MM.1S (cell line): ENCODE measurements at regions not wholly inside any gene's neighbourhood (a gene's known extent, or its start where the extent isn't known, plus 50 kb on each side); places are given as distances from the start of the nearest gene placed in this dataset.

Experiments
- DNase-seq: peaks from one replicate; pipeline ENCODE4 v3.0.0-alpha.2; 2015
- H2AFZ ChIP-seq: fragments of 300-600 bp; sonication (generic); 2 replicates; pipeline ENCODE4 v1.6.0; 2016; ENCODE audit warnings: antibody characterized with exemption, low read length
- H3F3A ChIP-seq: fragments of 300-600 bp; sonication (generic); 2 replicates; pipeline ENCODE4 v1.6.1; 2016; ENCODE audit warnings: mild to moderate bottlenecking, antibody characterized with exemption, low read length, moderate library complexity, mixed read lengths; ENCODE audit not compliant: insufficient read depth
- H3K27ac ChIP-seq: fragments of 300-600 bp; sonication (generic); 2 replicates; pipeline ENCODE4 v1.5.1; 2016; ENCODE audit warnings: mild to moderate bottlenecking, low read length
- H3K27me3 ChIP-seq: fragments of 300-600 bp; sonication (generic); replicated peaks from 2 replicates; pipeline ENCODE4 v1.6.0; 2016; ENCODE audit warnings: low read length; ENCODE audit not compliant: insufficient read depth
- H3K36me3 ChIP-seq: fragments of 300-600 bp; sonication (generic); replicated peaks from 2 replicates; pipeline ENCODE4 v1.6.1; 2016; ENCODE audit warnings: mild to moderate bottlenecking, low read length, mixed read lengths; ENCODE audit not compliant: insufficient read depth
- H3K4me1 ChIP-seq: fragments of 300-600 bp; sonication (generic); 2 replicates; pipeline ENCODE4 v1.6.1; 2016; ENCODE audit warnings: low read length, mixed read lengths
- H3K4me2 ChIP-seq: fragments of 300-600 bp; sonication (generic); 2 replicates; pipeline ENCODE4 v1.6.0; 2016; ENCODE audit warnings: low read depth, low read length
- H3K4me3 ChIP-seq: fragments of 300-600 bp; sonication (generic); 2 replicates; pipeline ENCODE4 v1.5.1; 2016; ENCODE audit warnings: low read length, mixed read lengths
- H3K79me2 ChIP-seq: fragments of 300-600 bp; sonication (generic); 2 replicates; pipeline ENCODE4 v1.6.1; 2016; ENCODE audit warnings: mixed run types, low read length, mixed read lengths
- H3K9ac ChIP-seq: fragments of 300-600 bp; sonication (generic); 2 replicates; pipeline ENCODE4 v1.6.1; 2016; ENCODE audit warnings: low read length, mixed read lengths
- H3K9me2 ChIP-seq: fragments of 300-600 bp; sonication (generic); replicated peaks from 2 replicates; pipeline ENCODE4 v1.6.1; 2016; ENCODE audit warnings: mild to moderate bottlenecking, low read length, mixed read lengths; ENCODE audit not compliant: insufficient read depth
- H3K9me3 ChIP-seq: fragments of 300-600 bp; sonication (generic); replicated peaks from 2 replicates; pipeline ENCODE4 v1.6.1; 2016; ENCODE audit warnings: mild to moderate bottlenecking, low read length, mixed read lengths; ENCODE audit not compliant: insufficient read depth
- H4K20me1 ChIP-seq: fragments of 300-600 bp; sonication (generic); 2 replicates; pipeline ENCODE4 v1.6.1; 2016; ENCODE audit warnings: mild to moderate bottlenecking, low read length, moderate library complexity, mixed read lengths; ENCODE audit not compliant: insufficient read depth
- EZH2 ChIP-seq: fragments of 300-600 bp; sonication (generic); optimal IDR thresholded peaks from 2 replicates; pipeline ENCODE3; 2017; ENCODE audit warnings: low read depth, mild to moderate bottlenecking, antibody characterized with exemption, low read length, mixed read lengths
- EZH2phosphoT487 ChIP-seq: fragments of 300-600 bp; sonication (generic); IDR thresholded peaks from 2 replicates; pipeline ENCODE4 v1.6.1; 2018; ENCODE audit warnings: antibody characterized with exemption, low read length
- TF ChIP-seq, protein P1 (sequence below): fragments of 300-600 bp; sonication (generic); IDR thresholded peaks from 2 replicates; pipeline ENCODE4 v1.5.1; 2016; ENCODE audit warnings: antibody characterized with exemption, low read length, mixed read lengths

DNA sequence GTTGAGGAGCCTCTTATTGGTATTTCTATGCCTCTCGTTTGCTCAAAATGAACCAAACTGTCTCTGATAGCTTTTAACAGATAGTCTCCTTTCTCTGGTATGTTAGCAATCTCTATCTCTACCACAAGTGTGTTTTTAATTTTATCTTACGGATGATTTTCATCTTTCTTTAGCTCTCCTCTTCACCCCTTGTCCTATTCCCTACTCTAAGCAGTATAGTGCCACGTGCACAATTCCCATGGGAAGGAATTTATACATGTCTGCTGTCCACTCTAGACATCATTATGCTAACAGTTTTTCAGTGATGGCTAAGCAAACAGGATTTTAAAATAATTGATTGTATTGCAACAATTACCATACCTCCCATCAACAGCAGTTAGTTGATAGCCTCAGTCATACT, 177.3 kb downstream of the CYB561 start:
- no peak overlapping the region for H3K4me3 ChIP-seq
- H2AFZ ChIP-seq: no peak overlapping the region
- no peaks in the 10 kb centered on the region for H3K79me2 ChIP-seq
- no peaks in the 10 kb centered on the region for H3K36me3 ChIP-seq
- TF ChIP-seq, protein P1, sequence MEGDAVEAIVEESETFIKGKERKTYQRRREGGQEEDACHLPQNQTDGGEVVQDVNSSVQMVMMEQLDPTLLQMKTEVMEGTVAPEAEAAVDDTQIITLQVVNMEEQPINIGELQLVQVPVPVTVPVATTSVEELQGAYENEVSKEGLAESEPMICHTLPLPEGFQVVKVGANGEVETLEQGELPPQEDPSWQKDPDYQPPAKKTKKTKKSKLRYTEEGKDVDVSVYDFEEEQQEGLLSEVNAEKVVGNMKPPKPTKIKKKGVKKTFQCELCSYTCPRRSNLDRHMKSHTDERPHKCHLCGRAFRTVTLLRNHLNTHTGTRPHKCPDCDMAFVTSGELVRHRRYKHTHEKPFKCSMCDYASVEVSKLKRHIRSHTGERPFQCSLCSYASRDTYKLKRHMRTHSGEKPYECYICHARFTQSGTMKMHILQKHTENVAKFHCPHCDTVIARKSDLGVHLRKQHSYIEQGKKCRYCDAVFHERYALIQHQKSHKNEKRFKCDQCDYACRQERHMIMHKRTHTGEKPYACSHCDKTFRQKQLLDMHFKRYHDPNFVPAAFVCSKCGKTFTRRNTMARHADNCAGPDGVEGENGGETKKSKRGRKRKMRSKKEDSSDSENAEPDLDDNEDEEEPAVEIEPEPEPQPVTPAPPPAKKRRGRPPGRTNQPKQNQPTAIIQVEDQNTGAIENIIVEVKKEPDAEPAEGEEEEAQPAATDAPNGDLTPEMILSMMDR: no peak
- no peak for TF ChIP-seq EZH2
- TF ChIP-seq EZH2phosphoT487: no peak
- no peaks in the 10 kb centered on the region for H4K20me1 ChIP-seq
- DNase-seq: no peak
- no peaks in the 10 kb centered on the region for H3K27me3 ChIP-seq
- no peaks in the 10 kb centered on the region for H3K9me2 ChIP-seq
- H3F3A ChIP-seq: no peaks in the 10 kb centered on the region
- no peak overlapping the region for H3K9ac ChIP-seq
- no peaks in the 10 kb centered on the region for H3K9me3 ChIP-seq
- no peak overlapping the region for H3K27ac ChIP-seq
- H3K4me1 ChIP-seq: no peaks in the 10 kb centered on the region
- H3K4me2 ChIP-seq: no peak overlapping the region

DNA sequence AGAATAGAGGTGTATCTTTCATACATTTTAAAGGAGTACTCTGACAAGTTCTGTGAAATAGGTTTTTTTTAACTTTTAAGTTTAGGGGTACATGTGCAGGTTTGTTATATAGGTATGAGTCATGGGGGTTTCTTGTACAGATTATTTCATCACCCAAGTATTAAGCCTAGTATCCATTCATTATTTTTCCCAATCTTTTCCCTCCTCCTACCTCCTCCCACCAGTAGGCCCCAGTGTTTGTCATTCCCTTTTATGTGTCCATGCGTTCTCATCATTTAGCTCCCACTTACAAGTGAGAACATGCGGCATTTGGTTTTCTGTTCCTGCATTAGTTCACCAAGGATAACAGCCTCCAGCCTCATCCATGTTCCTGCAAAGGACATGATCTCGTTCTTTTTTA, 175.5 kb downstream of the CYB561 start:
- Histone ChIP-seq H4K20me1 (no peaks in the 10 kb centered on the region), H3K9ac (no peak overlapping the region), H3K27me3 (no peaks in the 10 kb centered on the region), H3K9me3 (no peaks in the 10 kb centered on the region), H3K27ac (no peak overlapping the region), H3K4me3 (no peak overlapping the region), H3K36me3 (no peaks in the 10 kb centered on the region), H3K79me2 (no peaks in the 10 kb centered on the region), H2AFZ (no peak overlapping the region), H3K9me2 (no peaks in the 10 kb centered on the region), H3K4me1 (no peaks in the 10 kb centered on the region), H3F3A (no peaks in the 10 kb centered on the region), H3K4me2 (no peak overlapping the region)
- DNase-seq: no peak
- TF ChIP-seq EZH2: no peak
- TF ChIP-seq, protein P1: no peak
- no peak for TF ChIP-seq EZH2phosphoT487

DNA sequence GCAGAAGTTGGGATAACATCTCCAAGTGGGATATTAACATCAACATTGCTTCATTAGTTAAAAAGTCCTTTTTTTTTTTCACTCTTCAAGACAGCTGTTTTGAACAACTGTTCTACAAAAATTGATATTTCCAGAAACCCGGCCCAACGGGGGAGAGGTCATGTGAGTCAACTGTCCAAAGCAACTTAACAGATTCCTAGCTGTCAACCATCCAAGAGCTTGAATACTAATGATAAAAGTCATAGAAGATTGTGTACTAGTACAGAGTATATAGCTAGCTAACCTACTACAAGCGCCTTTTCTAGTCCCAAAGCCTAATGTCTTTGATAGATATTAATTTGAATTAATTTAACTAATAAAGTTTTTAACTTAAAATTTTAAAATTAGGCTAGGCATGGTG, 172.0 kb downstream of the CYB561 start:
- Histone ChIP-seq H3K4me1 (peaks cover 10% of the 10 kb centered on the region), H3K27ac (no peak overlapping the region), H3K27me3 (no peaks in the 10 kb centered on the region), H3K4me3 (no peak overlapping the region), H3K9ac (no peak overlapping the region), H3K4me2 (no peak overlapping the region), H3K36me3 (no peaks in the 10 kb centered on the region), H3F3A (no peaks in the 10 kb centered on the region), H3K9me2 (no peaks in the 10 kb centered on the region), H3K9me3 (no peaks in the 10 kb centered on the region), H3K79me2 (no peaks in the 10 kb centered on the region), H4K20me1 (no peaks in the 10 kb centered on the region), H2AFZ (no peak overlapping the region)
- TF ChIP-seq, protein P1: no peak
- TF ChIP-seq EZH2phosphoT487 (no peak), EZH2 (no peak)
- DNase-seq: no peak
